ENCODE measurements at regions not wholly inside any gene's neighbourhood (a gene's known extent, or its start where the extent isn't known, plus 50 kb on each side); places are given as distances from the start of the nearest gene placed in this dataset.

- peak; percentile 57 for DNase-seq
Measured at GRCh38 chr2:45301307-45302277, 292.3 kb upstream of the SIX2 start.

DNA sequence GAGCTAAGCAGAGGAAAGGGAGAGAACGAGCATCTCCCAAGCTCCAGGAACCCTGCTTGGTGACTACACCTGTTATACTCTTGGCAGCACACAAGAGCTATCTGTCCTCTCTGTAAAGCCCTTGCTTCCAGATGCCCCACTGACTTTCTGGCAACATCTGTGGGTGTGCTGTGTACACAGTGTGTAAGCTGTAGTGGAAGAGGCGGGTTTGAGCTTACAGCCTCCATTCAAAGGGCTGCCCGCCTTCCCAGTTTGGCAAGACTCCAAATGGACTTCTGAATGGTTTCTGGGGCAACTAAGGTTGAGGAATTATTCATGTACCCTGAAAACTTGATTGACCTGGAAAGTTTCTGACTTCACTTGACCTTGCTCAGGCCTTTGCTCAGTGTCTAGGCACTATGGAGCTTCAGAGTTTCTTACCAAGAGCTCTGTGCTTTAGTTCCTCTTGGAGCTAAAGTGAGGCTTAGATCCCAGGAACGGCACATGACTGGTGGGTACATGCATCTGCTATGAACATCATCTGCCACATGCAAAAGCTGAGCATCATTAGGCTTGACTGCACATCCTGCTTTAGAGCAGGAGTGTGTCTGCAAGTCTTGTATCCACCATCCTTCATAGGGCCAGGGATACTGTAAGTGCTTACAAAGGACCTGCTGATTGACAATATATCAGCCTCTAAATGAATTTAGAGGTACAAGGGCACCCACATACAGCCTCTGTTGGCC, 290.9 kb upstream of the SIX2 start:
- DNase-seq, result no peak

GRCh38 chr2:45299361-45299760, 290.1 kb upstream of the SIX2 start:
- DNase-seq, result no peak

DNA sequence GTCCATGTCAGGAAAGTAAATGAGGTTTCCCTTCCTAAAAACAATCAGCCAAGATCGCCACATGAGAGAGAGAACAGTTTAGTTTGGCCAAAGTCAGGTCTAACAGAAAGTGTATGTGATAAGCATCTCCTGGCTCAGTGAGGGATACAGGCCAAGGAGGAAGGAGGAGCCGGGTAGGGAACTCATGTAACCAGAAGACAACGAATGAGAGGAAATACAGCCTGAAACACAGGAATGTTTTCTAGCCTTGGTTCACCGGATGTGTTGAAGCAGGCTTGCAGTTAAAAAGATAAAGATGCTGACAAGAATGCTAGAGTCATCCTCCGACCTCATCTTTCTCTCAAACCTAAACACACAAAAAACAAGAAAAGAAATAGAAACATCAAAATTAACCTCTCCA, 283.9 kb upstream of the SIX2 start:
- DNase-seq, result no peak

- DNase-seq, result no peak
Measured at GRCh38 chr2:45291296-45291701, 282.0 kb upstream of the SIX2 start.

- no peak for DNase-seq
Measured at GRCh38 chr2:45289997-45290709, 280.9 kb upstream of the SIX2 start.

DNA sequence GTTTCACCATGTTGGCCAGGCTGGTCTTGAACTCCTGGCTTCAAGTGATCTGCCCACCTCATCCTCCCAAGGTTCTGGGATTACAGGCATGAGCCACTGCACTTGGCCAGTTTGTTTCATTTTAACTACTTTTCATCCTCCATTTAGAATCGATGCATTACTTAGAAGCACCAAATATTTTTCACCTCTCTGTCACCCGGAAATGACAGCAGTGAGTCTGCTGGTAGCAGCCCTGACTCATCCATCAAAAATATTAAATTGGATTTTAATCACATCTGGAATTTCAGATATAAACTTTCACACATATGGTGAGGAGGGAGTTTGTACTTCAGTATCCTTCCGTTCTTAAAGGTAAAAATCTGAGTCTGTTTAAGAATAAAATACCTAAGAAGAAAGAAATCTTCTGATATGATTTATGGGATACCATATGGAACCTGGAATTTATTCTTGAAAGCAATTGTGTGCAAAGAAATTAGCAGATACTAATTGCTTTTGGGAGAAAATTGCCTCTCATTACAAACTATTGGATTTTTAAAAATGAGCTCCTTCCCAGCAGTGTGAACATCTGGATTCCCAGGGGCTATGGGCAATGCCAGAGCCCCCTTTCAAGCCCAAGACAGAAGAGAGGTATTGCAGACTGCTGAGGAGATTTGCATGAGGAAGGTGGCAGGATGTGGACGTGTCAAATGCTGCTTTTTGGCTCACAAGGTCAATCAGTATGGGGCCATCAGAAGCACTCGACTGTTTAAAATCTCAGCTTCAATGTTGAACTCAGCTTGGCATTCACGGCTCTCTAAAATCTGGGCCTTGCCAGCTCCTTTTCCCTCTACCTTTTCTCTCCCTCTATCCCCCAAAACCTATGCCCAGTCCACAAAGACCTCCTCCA, 279.5 kb upstream of the SIX2 start:
- no peak for DNase-seq

DNA sequence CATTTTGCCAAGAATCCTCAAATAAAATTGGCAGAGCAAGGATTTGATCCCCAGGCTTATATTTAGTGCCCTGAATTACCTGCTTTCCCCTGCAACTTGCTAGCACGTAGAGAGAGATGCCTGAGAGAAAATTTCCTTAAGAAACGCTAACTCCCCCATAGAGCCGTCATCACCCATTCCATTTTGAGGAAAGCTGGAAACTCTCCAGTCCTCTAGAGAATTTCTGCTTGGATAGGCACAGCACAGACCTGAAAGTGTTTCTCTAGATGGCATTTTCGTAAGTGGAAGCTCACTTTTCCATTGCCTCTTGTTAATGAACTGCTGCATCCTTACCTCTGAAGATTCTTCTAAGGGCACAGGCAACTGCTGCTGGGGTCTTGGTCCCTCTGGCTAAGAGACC, 277.8 kb upstream of the SIX2 start:
- DNase-seq, result no peak

DNA sequence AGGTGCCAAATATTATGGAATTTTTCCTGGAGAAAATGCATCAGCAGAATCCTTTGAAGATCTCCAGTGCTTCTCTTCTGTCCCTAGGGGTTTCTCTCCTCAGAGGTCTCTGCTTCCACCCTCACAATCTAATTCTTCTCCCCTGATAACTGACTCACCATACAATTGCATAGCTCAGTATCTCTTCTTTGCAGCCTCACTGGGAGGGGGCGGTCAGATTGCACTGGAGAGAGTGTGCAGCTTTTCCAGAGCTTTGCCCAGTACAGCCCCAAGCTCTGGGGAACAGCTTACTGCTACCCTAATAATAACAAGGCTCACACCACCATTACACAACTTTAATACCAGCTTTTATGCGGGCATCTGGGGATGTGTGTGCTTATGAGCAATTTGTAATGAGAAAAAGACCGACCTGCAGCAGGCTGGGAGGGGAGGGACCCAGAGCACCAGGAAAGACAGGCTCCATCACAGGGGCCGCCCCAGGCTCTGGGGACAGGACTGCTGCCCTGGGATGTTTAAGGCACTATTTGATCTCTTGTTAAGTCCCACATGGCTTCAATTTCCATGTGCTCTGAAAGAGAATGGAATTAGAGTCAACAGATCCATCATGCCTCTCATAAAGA, 276.6 kb upstream of the SIX2 start:
- DNase-seq, result no peak

DNA sequence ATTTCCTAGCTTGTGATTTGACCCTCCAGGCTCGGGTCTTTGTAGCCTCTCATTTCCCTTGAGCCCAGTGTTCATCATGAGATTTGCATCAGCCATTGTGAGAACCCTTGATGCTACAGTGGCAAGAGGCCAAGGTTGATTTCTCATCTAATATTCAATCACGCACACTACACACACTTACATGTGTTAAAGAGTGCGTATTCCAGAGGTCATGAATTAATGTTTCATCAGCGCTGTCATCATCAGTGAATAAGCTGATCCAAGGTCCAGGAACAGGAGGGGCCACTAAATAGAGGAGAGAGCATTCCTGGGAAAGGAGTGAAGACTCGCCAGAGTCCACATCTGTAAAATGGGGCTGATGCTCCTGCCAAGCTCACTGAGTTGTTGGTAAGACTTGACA, 276.1 kb upstream of the SIX2 start:
- no peak for DNase-seq

- no peak for DNase-seq
Measured at GRCh38 chr2:45284621-45284995, 275.4 kb upstream of the SIX2 start.

GRCh38 chr2:45283764-45284620, 274.7 kb upstream of the SIX2 start:
- no peak for DNase-seq

DNA sequence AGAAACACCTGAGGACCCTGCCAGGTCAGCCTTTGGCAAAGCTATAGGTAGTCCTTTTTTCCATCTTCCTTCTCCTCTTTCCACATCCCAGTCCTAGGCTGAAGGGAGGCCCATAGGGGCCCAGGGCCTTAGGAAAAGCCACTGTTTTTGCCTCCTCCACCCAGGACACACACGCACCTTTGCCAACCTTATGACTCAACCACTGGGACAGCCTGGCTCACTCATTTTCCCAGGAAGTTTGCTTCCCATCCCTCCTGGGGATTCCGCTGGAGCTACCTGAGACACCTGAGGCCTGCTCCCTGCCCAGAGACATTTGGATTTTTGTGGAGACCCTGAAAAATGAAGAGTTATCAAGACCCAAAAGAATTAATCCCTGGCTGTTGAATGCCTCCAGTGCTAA, 273.4 kb upstream of the SIX2 start:
- DNase-seq, result no peak

- no peak for DNase-seq
Measured at GRCh38 chr2:45281311-45281710, 272.1 kb upstream of the SIX2 start.

DNA sequence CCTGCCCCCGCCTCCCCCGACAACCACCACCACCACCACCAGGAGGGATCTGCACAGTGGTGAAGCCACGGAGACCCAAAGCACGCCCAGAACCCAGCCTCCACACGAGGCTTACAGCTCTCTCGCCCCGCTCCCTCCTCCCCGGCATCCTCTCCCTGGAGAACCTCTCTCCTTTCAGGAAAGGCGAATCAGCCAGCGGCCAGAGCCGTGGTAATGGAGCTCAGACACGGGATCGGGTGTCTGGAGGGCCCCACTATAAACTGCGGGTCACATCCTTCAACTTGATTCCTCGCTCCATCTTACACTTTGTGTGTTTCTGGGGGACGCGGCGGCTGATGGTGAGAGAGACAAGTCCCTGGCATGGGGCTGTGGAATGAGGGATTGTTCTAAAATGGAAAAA, 271.5 kb upstream of the SIX2 start:
- no peak for DNase-seq

- DNase-seq, result no peak
Measured at GRCh38 chr2:45279356-45279755, 270.1 kb upstream of the SIX2 start.

DNA sequence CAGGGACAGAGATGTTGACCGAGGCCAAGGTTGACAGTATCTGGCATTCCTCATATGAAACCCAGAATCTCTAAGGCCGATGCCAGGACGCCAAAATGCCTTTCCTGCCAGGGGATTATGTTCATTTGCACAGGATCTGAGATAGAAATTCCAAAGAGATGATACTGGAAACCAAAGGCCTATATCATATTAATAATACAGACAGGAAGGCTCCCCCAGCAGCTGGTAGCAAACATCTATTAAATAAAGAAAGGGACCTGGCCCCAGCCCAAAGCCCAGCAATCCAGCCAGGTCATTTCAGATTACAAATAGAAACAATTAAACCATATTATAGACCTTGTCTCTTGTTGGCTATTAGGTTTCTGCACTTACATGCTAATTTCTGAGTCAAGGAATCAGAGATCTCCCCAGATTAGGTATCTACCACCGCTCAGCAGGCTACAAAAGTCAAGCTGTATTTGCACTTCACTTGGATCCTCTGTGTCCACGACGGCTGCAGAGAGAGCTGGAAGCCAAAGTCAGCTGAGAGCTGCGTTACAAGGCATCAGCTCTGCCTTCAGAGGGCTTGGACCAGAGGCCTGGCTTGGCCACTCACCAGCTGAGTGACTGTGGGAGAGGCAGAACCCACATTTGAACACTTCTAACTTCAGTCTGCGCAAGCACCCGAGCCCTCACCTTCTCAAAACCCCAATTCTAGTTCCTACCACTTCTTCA, 269.3 kb upstream of the SIX2 start:
- no peak for DNase-seq

DNA sequence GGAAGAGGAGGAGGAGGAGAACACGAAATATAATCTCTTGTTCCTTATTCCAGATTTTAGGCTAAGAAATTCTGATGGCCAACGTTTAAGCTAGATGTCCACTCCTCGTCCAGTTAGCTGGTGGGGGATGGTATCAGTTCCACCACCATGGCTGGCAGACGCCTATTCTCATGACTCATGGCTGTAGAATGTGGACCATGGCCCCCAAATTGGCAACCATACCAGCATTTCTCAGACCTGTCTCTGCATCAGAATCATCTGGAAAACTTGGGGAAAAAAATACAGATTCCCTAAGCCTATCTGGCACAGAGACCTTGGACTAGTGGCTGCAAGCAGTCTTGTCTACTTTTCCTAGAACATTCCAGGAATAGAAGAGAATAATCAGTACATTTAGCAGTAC, 267.7 kb upstream of the SIX2 start:
- no peak for DNase-seq

- DNase-seq, result no peak
Measured at GRCh38 chr2:45275806-45276205, 266.6 kb upstream of the SIX2 start.

- DNase-seq, result no peak
Measured at GRCh38 chr2:45275242-45275805, 266.1 kb upstream of the SIX2 start.

Data from right forelimb (tissue), 1 donor.